GM23338 (cell line): ENCODE measurements at regions not wholly inside any gene's neighbourhood (a gene's known extent, or its start where the extent isn't known, plus 50 kb on each side); places are given as distances from the start of the nearest gene placed in this dataset.

Experiments used
- ATAC-seq: fragments of 200-7000 bp; cut with Tn5 transposase; 3 replicates; pipeline ENCODE4 v1.9.1; 2020
- DNase-seq: peaks from one replicate; pipeline ENCODE4 v3.0.0-alpha.2; 2015; ENCODE audit warnings: low spot score
- H2AFZ ChIP-seq: fragments of 200-600 bp; sonication (generic); 2 replicates; pipeline ENCODE4 v1.8.0; 2016; ENCODE audit warnings: antibody characterized with exemption, mild to moderate bottlenecking, moderate library complexity
- H3F3A ChIP-seq: fragments of 200-600 bp; sonication (generic); replicated peaks from 2 replicates; pipeline ENCODE4 v1.8.0; 2017; ENCODE audit warnings: antibody characterized with exemption, mixed run types, low read depth
- H3K27ac ChIP-seq: fragments of 200-600 bp; sonication (generic); 2 replicates; pipeline ENCODE4 v1.6.1; 2016; ENCODE audit warnings: low read depth
- H3K27me3 ChIP-seq: fragments of 200-600 bp; sonication (generic); 2 replicates; pipeline ENCODE4 v1.8.0; 2016; ENCODE audit warnings: mild to moderate bottlenecking, mixed run types, moderate library complexity; ENCODE audit not compliant: insufficient read depth
- H3K36me3 ChIP-seq: fragments of 200-600 bp; sonication (generic); 2 replicates; pipeline ENCODE4 v1.8.0; 2016; ENCODE audit warnings: mild to moderate bottlenecking; ENCODE audit not compliant: insufficient read depth
- H3K4me1 ChIP-seq: fragments of 200-600 bp; sonication (generic); 2 replicates; pipeline ENCODE4 v1.8.0; 2016; ENCODE audit warnings: mild to moderate bottlenecking, moderate library complexity; ENCODE audit not compliant: insufficient read depth
- H3K4me2 ChIP-seq: fragments of 200-600 bp; sonication (generic); 2 replicates; pipeline ENCODE4 v1.7.1; 2017; ENCODE audit warnings: mixed run types
- H3K4me3 ChIP-seq: fragments of 200-600 bp; sonication (generic); 2 replicates; pipeline ENCODE4 v1.6.1; 2016; ENCODE audit warnings: mixed run types
- H3K79me2 ChIP-seq: fragments of 200-600 bp; sonication (generic); replicated peaks from 2 replicates; pipeline ENCODE4 v1.8.0; 2017; ENCODE audit warnings: mild to moderate bottlenecking; ENCODE audit not compliant: insufficient read depth
- H3K9me2 ChIP-seq: fragments of 200-600 bp; sonication (generic); 2 replicates; pipeline ENCODE4 v1.8.0; 2017; ENCODE audit not compliant: insufficient read depth
- H4K20me1 ChIP-seq: fragments of 200-600 bp; sonication (generic); replicated peaks from 2 replicates; pipeline ENCODE4 v1.8.0; 2017; ENCODE audit warnings: mild to moderate bottlenecking; ENCODE audit not compliant: insufficient read depth
- H3K27ac Mint-ChIP-seq: 2 replicates; pipeline ENCODE4 v1.8.0; 2020; ENCODE audit warnings: inconsistent platforms, mild to moderate bottlenecking, moderate library complexity, mixed read lengths
- H3K27me3 Mint-ChIP-seq: 3 replicates; pipeline ENCODE4 v1.8.0; 2022; ENCODE audit warnings: low read depth, mild to moderate bottlenecking, moderate library complexity, mixed read lengths, inconsistent platforms; ENCODE audit not compliant: insufficient read depth, poor library complexity
- H3K36me3 Mint-ChIP-seq: 3 replicates; pipeline ENCODE4 v1.8.0; 2021; ENCODE audit warnings: low read depth, mild to moderate bottlenecking, inconsistent platforms, moderate library complexity, mixed read lengths
- H3K4me1 Mint-ChIP-seq: 3 replicates; pipeline ENCODE4 v1.8.0; 2020; ENCODE audit warnings: mild to moderate bottlenecking, inconsistent platforms, mixed read lengths
- H3K4me3 Mint-ChIP-seq: 3 replicates; pipeline ENCODE4 v1.8.0; 2021; ENCODE audit warnings: moderate library complexity, mild to moderate bottlenecking, inconsistent platforms, mixed read lengths
- H3K9me3 Mint-ChIP-seq: 3 replicates; pipeline ENCODE4 v1.8.0; 2020; ENCODE audit warnings: moderate library complexity, mild to moderate bottlenecking, inconsistent platforms, mixed read lengths
- CREB1 ChIP-seq: fragments of 250-450 bp; sonication (Bioruptor Pico); IDR thresholded peaks from 2 replicates; pipeline ENCODE4 v1.5.0; 2020; ENCODE audit warnings: low read depth, mild to moderate bottlenecking, moderate library complexity
- CTCF ChIP-seq, 2 experiments: fragments of 200-600 bp in 1 of 2; sonication (generic) in 1 of 2; conservative IDR thresholded peaks; 2 replicates each; pipeline versions ENCODE4 v1.5.1 to v1.6.1; 2016 to 2017; ENCODE audit warnings: antibody characterized with exemption in 2 of 2, low read depth in 2 of 2, mild to moderate bottlenecking in 2 of 2, moderate library complexity in 1 of 2
- ETS1 ChIP-seq: IDR thresholded peaks from 2 replicates; pipeline ENCODE4 v1.6.1; 2016; ENCODE audit warnings: antibody characterized with exemption
- EZH2 ChIP-seq: fragments of 200-600 bp; sonication (generic); IDR thresholded peaks from one replicate; pipeline ENCODE4 v1.8.0; 2017; ENCODE audit warnings: antibody characterized with exemption, mild to moderate bottlenecking, low read depth; ENCODE audit not compliant: unreplicated experiment
- EZH2phosphoT487 ChIP-seq: fragments of 200-600 bp; sonication (generic); IDR thresholded peaks from one replicate; pipeline ENCODE4 v1.8.1; 2018; ENCODE audit warnings: antibody characterized with exemption; ENCODE audit not compliant: unreplicated experiment
- JUNB ChIP-seq: IDR thresholded peaks from one replicate; pipeline ENCODE4 v1.6.1; 2016; ENCODE audit warnings: antibody characterized with exemption; ENCODE audit not compliant: unreplicated experiment
- NANOG ChIP-seq: IDR thresholded peaks from 2 replicates; pipeline ENCODE4 v1.6.1; 2016; ENCODE audit warnings: antibody characterized with exemption, borderline replicate concordance
- POLR2AphosphoS5 ChIP-seq: IDR thresholded peaks from 2 replicates; pipeline ENCODE4 v1.6.1; 2016; ENCODE audit warnings: antibody characterized with exemption, low read depth
- REST ChIP-seq: IDR thresholded peaks from one replicate; pipeline ENCODE4 v1.6.1; 2018; ENCODE audit warnings: antibody characterized with exemption; ENCODE audit not compliant: unreplicated experiment
- STAT1 ChIP-seq: IDR thresholded peaks from one replicate; pipeline ENCODE4 v1.6.1; 2016; ENCODE audit warnings: antibody characterized with exemption; ENCODE audit not compliant: unreplicated experiment
- ZNF114 ChIP-seq: fragments of 250-450 bp; sonication (Bioruptor Pico); IDR thresholded peaks from 2 replicates; pipeline ENCODE4 v1.5.0; 2020; ENCODE audit warnings: mild to moderate bottlenecking, moderate library complexity
- ZNF331 ChIP-seq: fragments of 250-450 bp; sonication (Bioruptor Pico); IDR thresholded peaks from 2 replicates; pipeline ENCODE4 v1.5.0; 2020; ENCODE audit warnings: low read depth, mild to moderate bottlenecking, moderate library complexity
- ZNF462 ChIP-seq: fragments of 250-450 bp; sonication (Bioruptor Pico); IDR thresholded peaks from 2 replicates; pipeline ENCODE4 v1.5.0; 2020; ENCODE audit warnings: mild to moderate bottlenecking, moderate library complexity

- no peaks in the 10 kb centered on the region for H3F3A ChIP-seq
- DNase-seq, result no peak
- H3K79me2 ChIP-seq, result no peaks in the 10 kb centered on the region
- ATAC-seq, result no peak
- no peak overlapping the region for H3K4me3 ChIP-seq
- H3K4me1 ChIP-seq, result no peaks in the 10 kb centered on the region; the same call in 1 of the 2 replicates
- Mint-ChIP-seq H3K27me3 (no peaks in the 10 kb centered on the region), H3K27ac (no peak overlapping the region), H3K4me1 (peaks cover 7% of the 10 kb centered on the region; the same call in 2 of the 3 replicates), H3K36me3 (no peaks in the 10 kb centered on the region), H3K4me3 (no peak overlapping the region), H3K9me3 (no peaks in the 10 kb centered on the region)
- H3K4me2 ChIP-seq, result no peak overlapping the region
- 0 out of 2 replicates have a peak overlapping the region, but pooled peaks have one; percentile 43 for H2AFZ ChIP-seq
- no peak for TF ChIP-seq EZH2phosphoT487
- TF ChIP-seq REST, result no peak
- no peak for TF ChIP-seq ZNF114
- no peak for TF ChIP-seq ZNF331
- no peak for TF ChIP-seq JUNB
- TF ChIP-seq EZH2, result no peak
- TF ChIP-seq POLR2AphosphoS5, result no peak
- TF ChIP-seq NANOG, result no peak
- no peak for TF ChIP-seq STAT1
- TF ChIP-seq CTCF (conservative IDR thresholded peaks at IDR 0.05; ENCODE audit: low read depth in 2 of 2), result no peak
- TF ChIP-seq CREB1 (CRISPR knock-in tag), result no peak
- TF ChIP-seq ETS1, result no peak
- no peak for TF ChIP-seq ZNF462 (CRISPR knock-in tag)
- no peaks in the 10 kb centered on the region for H3K36me3 ChIP-seq
- no peaks in the 10 kb centered on the region for H3K9me2 ChIP-seq
- H4K20me1 ChIP-seq, result no peaks in the 10 kb centered on the region
- H3K27me3 ChIP-seq, result no peaks in the 10 kb centered on the region
- H3K27ac ChIP-seq, result no peak overlapping the region
These were observed 69.1 kb upstream of the NAP1L1 start for GRCh38 chr12:76153616-76154015.
